HG02763 (cell line): ENCODE measurements at regions not wholly inside any gene's neighbourhood (a gene's known extent, or its start where the extent isn't known, plus 50 kb on each side); places are given as distances from the start of the nearest gene placed in this dataset.

ENCODE experiments used
- ATAC-seq: cut with Tn5 transposase; IDR thresholded peaks from one replicate; pipeline ENCODE4 v1.9.1; 2021; ENCODE audit warnings: mild to moderate bottlenecking, moderate library complexity; ENCODE audit not compliant: unreplicated experiment

DNA sequence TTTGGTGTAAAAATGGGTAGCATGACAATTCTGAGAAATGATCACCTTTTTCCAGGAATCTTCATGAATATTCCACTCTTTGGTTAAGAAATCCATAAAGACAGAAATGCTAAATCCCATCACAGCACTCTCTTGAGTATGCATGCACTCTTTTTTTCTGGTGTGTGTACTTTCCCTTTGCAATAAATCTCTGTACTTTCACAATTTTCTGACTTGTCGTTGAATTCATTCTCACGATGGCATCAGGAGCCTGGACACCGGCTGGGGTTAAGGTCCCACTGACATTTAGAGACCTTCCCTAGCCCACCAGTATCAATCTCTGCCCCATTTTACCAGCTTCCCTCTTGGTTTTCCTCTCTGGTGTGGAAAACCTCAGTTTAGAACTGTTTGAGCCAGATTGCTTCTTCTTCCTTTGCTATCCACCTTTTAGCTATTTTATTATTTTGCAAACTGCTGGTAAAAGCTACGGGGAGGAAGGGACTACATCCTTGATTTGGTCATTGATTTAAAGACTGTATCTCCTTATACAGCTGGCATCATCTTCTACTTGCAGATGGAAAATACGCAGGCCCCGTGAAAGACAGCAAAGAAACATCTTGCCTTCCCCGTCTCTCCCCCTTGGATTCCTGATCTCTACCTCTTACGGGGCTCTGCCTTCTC lies 59.9 kb upstream of the ZFR start:
- ATAC-seq = no peak

DNA sequence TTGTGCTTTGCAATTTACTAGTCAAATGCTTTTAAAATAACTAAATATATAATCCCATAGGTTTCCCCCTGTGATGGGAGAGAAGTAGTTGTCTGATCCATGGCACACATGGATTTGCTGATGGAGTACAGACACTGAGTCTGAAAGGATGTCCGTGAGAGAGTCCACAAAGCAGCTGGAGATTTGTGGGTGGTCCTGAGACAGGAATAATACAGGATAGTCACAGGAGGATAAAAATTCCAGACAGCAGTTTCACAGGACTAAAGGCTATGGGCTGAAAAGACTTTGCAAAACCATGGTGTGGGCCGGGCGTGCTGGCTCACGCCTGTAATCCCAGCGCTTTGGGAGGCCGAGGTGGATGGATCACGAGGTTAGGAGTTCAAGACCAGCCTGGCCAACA lies 58.7 kb upstream of the ZFR start:
- ATAC-seq = no peak

DNA sequence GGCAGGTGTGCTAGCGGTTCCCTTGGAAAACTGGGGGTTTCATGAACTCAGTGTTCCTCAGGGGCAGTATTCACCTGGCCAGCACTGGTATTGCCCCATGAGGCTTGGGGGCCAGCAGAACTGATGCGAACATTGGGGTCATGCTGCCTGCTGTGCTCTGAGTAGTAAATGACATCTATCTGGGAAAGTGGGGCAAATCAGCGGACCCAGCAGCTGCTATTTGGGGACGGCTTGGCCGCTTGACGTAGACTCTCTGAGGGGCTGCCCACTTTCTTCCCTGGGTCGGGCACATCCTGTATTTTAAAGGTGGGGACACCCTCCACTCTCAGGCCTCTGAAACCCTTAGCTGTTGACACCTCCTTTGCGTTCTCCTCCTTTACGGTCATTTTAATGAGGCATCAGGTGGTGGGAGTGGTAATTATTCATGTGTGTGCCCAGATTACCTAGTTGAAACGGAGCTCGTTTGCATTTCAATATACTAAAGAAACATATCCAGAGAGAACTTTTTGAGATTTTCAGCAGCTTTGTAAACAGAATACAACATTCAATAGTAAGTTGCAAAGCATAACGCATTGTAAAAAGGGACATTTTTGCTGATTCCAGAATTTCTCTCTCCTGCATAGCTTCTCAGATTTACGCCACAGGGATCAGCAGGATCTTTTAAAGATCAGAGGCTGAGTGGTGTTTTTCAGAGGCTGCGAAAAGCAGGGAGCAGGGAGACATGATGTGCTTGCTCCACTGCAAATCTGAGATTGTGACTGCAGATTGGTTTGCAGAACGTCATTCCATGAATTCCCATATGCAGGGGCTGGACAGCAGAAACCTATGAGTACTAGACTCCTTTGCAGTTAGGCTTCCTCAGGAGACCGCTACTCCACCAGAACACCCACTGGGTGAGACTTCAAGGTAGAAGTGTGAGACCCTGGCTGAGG lies 56.8 kb upstream of the ZFR start:
- no peak for ATAC-seq

DNA sequence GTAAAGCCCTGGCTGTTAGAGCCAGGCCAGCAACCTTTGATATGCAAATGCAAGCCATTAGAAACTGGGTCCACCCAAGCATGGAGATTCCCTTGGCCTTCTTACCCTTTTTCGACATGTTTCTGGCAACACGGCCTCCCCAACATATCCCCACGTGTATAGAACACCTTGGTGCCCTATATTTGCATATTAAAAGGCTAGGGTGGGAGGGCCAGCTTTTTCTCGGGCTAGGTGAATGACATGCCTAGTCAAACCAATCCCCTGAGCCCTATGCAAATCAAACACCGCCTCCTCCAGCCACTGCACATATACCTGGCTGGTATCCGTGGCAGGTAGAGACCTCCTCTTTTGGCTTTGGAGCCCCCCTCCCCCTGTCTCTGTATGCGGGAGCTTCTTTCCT lies 55.6 kb upstream of the ZFR start:
- ATAC-seq = no peak

- ATAC-seq = no peak
Observed at GRCh38 chr5:32499261-32499660, 54.7 kb upstream of the ZFR start.

GRCh38 chr5:32498484-32498883 lies 53.9 kb upstream of the ZFR start:
- ATAC-seq = no peak

GRCh38 chr5:32496104-32496503 lies 51.6 kb upstream of the ZFR start:
- no peak for ATAC-seq

DNA sequence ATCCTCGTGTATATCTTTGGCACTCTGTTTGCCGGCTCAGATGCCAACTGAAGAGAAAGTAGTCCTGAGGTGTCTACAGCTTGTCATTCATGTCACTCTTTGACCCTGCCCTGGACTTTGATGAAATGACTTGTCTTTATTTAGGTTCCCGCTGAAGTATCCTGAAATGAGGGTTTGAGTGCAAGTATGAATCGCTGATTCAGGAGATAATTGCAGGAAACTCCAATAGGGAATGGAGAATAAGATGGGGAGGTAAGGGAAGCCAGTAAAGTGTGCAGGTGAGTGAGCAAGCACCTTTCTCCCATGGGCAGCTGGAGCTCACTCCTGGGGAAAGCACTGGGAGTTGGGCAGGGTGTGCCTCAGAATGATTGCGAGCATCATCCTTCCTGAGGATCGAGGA lies 50.3 kb upstream of the ZFR start:
- no peak for ATAC-seq
